Body of pancreas (tissue), 4 donors: ENCODE measurements at regions not wholly inside any gene's neighbourhood (a gene's known extent, or its start where the extent isn't known, plus 50 kb on each side); places are given as distances from the start of the nearest gene placed in this dataset.

Source experiments
- POLR2A ChIP-seq, 3 donors: fragments of 450-650 bp; IDR thresholded peaks; one replicate each; pipeline ENCODE4 v1.6.1; 2016; ENCODE audit warnings: antibody characterized with exemption in 3 of 3, mild to moderate bottlenecking in 2 of 3
- TF ChIP-seq, protein P1 (sequence below), 7 experiments: fragments of 450-650 bp in 4 of 7; fragments of 200-600 bp in 3 of 7; sonication (generic) in 3 of 7; IDR thresholded peaks; one replicate each; pipeline ENCODE4 v1.5.1; 2016 to 2019; ENCODE audit warnings: antibody characterized with exemption in 7 of 7

DNA sequence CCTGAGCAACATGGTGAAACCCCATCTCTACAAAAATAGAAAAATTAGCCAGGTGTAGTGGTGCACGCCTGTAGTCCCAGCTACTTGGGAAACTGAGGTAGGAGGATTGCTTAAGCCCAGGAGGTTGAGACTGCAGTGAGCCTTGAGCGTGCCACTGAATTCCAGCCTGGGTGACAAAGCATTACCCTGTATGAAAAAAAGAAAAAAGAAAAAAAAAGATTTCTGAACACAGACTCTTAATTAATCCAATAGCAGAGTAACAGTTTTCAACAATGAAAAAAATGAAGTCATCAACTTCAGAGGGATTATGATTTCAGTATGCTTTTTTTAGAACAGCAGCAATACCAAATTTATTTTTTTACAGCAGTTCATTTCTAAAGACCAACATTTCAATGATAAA, 118.8 kb upstream of the TNPO1 start:
- no peak for TF ChIP-seq POLR2A (IDR thresholded peaks at IDR 0.05)
- TF ChIP-seq, protein P1, sequence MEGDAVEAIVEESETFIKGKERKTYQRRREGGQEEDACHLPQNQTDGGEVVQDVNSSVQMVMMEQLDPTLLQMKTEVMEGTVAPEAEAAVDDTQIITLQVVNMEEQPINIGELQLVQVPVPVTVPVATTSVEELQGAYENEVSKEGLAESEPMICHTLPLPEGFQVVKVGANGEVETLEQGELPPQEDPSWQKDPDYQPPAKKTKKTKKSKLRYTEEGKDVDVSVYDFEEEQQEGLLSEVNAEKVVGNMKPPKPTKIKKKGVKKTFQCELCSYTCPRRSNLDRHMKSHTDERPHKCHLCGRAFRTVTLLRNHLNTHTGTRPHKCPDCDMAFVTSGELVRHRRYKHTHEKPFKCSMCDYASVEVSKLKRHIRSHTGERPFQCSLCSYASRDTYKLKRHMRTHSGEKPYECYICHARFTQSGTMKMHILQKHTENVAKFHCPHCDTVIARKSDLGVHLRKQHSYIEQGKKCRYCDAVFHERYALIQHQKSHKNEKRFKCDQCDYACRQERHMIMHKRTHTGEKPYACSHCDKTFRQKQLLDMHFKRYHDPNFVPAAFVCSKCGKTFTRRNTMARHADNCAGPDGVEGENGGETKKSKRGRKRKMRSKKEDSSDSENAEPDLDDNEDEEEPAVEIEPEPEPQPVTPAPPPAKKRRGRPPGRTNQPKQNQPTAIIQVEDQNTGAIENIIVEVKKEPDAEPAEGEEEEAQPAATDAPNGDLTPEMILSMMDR (IDR thresholded peaks at IDR 0.05): no peak
